OCI-LY7 (cell line): ENCODE measurements at regions not wholly inside any gene's neighbourhood (a gene's known extent, or its start where the extent isn't known, plus 50 kb on each side); places are given as distances from the start of the nearest gene placed in this dataset.

ENCODE experiments used
- BruUV-seq: library from RNA; stranded (reverse); fragments of 400-500 nt; replicated peaks from 2 replicates; lab custom pipeline; 2021; lab: Mats Ljungman, UMichigan
- CTCF ChIA-PET: fragments of 300-600 bp; sonication (Branson Sonifier 250); formaldehyde crosslinking; loops from one replicate; lab custom pipeline; 2022; ENCODE audit warnings: antibody characterized with exemption; ENCODE audit not compliant: unreplicated experiment; lab: Charles Lee
- POLR2A ChIA-PET: fragments of 300-600 bp; sonication (Branson Sonifier 250); formaldehyde crosslinking; loops from one replicate; lab custom pipeline; 2022; ENCODE audit warnings: antibody characterized with exemption; lab: Charles Lee
- DNase-seq: peaks from one replicate; pipeline ENCODE4 v3.0.0-alpha.2; 2015; ENCODE audit warnings: low spot score
- H2AFZ ChIP-seq: fragments of 200-600 bp; sonication (generic), shearing (Covaris generic); 2 replicates; pipeline ENCODE4 v1.6.1; 2014; ENCODE audit warnings: mild to moderate bottlenecking, antibody characterized with exemption, low read length, moderate library complexity
- H3K27ac ChIP-seq: fragments of 200-600 bp; sonication (generic); 2 replicates; pipeline ENCODE4 v1.5.1; 2014; ENCODE audit warnings: mixed run types, low read depth, mild to moderate bottlenecking, moderate library complexity, low read length, inconsistent platforms; ENCODE audit not compliant: poor library complexity, severe bottlenecking
- H3K36me3 ChIP-seq: fragments of 200-600 bp; sonication (generic); 2 replicates; pipeline ENCODE4 v1.6.1; 2014; ENCODE audit warnings: mild to moderate bottlenecking, antibody characterized with exemption, low read length, moderate library complexity, mixed read lengths; ENCODE audit not compliant: insufficient read depth
- H3K4me1 ChIP-seq: fragments of 200-600 bp; sonication (generic); 2 replicates; pipeline ENCODE4 v1.5.1; 2014; ENCODE audit warnings: mild to moderate bottlenecking, low read length; ENCODE audit not compliant: insufficient read depth, poor library complexity, severe bottlenecking
- H3K4me2 ChIP-seq: fragments of 200-600 bp; sonication (generic); 2 replicates; pipeline ENCODE4 v1.6.1; 2014; ENCODE audit warnings: mild to moderate bottlenecking, low read length
- H3K4me3 ChIP-seq: fragments of 200-600 bp; sonication (generic); 2 replicates; pipeline ENCODE4 v1.5.1; 2014; ENCODE audit warnings: mild to moderate bottlenecking, low read depth, low read length; ENCODE audit not compliant: poor library complexity, severe bottlenecking
- H3K79me2 ChIP-seq: fragments of 200-600 bp; sonication (generic); 2 replicates; pipeline ENCODE4 v1.6.1; 2016; ENCODE audit warnings: low read depth, mild to moderate bottlenecking, low read length, moderate library complexity, mixed read lengths; ENCODE audit not compliant: insufficient read depth
- H3K9me2 ChIP-seq: fragments of 200-600 bp; sonication (generic); 2 replicates; pipeline ENCODE4 v1.6.1; 2016; ENCODE audit warnings: mild to moderate bottlenecking, low read length, mixed read lengths; ENCODE audit not compliant: insufficient read depth
- H3K9me3 ChIP-seq: fragments of 200-600 bp; sonication (generic); 2 replicates; pipeline ENCODE4 v1.6.1; 2014; ENCODE audit warnings: mild to moderate bottlenecking, mixed run types, low read length, mixed read lengths
- H4K20me1 ChIP-seq: fragments of 200-600 bp; sonication (generic); 2 replicates; pipeline ENCODE4 v1.6.1; 2014; ENCODE audit warnings: mild to moderate bottlenecking, antibody characterized with exemption, low read length, moderate library complexity, mixed read lengths; ENCODE audit not compliant: insufficient read depth
- EZH2phosphoT487 ChIP-seq: fragments of 200-600 bp; sonication (generic); IDR thresholded peaks from 2 replicates; pipeline ENCODE4 v1.6.1; 2018; ENCODE audit warnings: low read depth, borderline replicate concordance, mild to moderate bottlenecking, mixed run types, antibody characterized with exemption, low read length, moderate library complexity, mixed read lengths
- intact Hi-C: fragments of 100-400 bp; cut with micrococcal nuclease; formaldehyde crosslinking; loops from one replicate; pipeline ENCODE4 v1.10.0; 2022; ENCODE audit not compliant: unreplicated experiment
- TF ChIP-seq, protein P1 (sequence below): fragments of 200-600 bp; sonication (generic); conservative IDR thresholded peaks from 2 replicates; pipeline ENCODE4 v1.5.1; 2014; ENCODE audit warnings: mild to moderate bottlenecking, antibody characterized with exemption, low read length, moderate library complexity, mixed read lengths

DNA sequence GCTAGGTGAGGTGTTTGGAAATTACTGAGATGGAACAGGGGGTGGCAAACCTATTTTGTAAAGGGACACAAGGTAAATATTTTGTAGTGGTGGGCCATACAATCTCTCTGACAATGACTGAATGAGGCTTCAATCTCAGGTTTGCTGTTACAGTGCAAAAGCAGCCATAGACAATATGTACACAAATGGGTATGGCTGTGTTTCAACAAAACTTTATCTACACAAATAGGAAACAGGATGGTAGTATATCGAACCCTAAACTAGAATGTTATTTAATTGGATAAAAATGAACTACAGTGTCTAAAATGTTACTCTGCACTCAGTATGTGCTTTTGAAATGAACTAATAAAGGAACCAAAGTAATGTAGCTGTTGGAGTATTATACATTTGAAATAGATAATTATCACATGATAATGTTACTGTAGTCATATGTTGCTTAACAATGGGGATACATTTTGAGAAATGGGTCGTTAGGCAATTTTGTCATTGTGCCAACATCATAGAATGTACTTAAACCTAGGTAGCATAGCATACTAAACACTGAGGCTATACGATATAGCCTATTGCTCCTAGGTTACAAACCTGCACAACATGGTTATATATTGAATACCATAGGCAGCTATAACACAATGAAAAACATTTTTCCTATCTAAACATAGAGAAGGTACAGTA is 495.2 kb upstream of the TBL1XR1 start:
- H3K4me3 ChIP-seq, result no peak overlapping the region
- CTCF ChIA-PET, result no interaction called here
- H3K9me2 ChIP-seq, result no peaks in the 10 kb centered on the region
- H2AFZ ChIP-seq, result no peak overlapping the region
- no TSS peak for BruUV-seq
- POLR2A ChIA-PET, result interaction anchor here (0.5 kb wide), 1 partner anchor 926 kb away, joined by 3 read pairs; no protein-coding TSS in a partner anchor
- H3K36me3 ChIP-seq, result no peaks in the 10 kb centered on the region
- DNase-seq, result no peak
- no peaks in the 10 kb centered on the region for H4K20me1 ChIP-seq
- H3K79me2 ChIP-seq, result no peaks in the 10 kb centered on the region
- H3K27ac ChIP-seq, result no peak overlapping the region
- intact Hi-C loops, result no loop called here
- H3K4me2 ChIP-seq, result no peak overlapping the region
- TF ChIP-seq, protein P1, sequence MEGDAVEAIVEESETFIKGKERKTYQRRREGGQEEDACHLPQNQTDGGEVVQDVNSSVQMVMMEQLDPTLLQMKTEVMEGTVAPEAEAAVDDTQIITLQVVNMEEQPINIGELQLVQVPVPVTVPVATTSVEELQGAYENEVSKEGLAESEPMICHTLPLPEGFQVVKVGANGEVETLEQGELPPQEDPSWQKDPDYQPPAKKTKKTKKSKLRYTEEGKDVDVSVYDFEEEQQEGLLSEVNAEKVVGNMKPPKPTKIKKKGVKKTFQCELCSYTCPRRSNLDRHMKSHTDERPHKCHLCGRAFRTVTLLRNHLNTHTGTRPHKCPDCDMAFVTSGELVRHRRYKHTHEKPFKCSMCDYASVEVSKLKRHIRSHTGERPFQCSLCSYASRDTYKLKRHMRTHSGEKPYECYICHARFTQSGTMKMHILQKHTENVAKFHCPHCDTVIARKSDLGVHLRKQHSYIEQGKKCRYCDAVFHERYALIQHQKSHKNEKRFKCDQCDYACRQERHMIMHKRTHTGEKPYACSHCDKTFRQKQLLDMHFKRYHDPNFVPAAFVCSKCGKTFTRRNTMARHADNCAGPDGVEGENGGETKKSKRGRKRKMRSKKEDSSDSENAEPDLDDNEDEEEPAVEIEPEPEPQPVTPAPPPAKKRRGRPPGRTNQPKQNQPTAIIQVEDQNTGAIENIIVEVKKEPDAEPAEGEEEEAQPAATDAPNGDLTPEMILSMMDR, result no peak
- TF ChIP-seq EZH2phosphoT487, result no peak
- H3K9me3 ChIP-seq, result no peaks in the 10 kb centered on the region
- no peaks in the 10 kb centered on the region for H3K4me1 ChIP-seq

DNA sequence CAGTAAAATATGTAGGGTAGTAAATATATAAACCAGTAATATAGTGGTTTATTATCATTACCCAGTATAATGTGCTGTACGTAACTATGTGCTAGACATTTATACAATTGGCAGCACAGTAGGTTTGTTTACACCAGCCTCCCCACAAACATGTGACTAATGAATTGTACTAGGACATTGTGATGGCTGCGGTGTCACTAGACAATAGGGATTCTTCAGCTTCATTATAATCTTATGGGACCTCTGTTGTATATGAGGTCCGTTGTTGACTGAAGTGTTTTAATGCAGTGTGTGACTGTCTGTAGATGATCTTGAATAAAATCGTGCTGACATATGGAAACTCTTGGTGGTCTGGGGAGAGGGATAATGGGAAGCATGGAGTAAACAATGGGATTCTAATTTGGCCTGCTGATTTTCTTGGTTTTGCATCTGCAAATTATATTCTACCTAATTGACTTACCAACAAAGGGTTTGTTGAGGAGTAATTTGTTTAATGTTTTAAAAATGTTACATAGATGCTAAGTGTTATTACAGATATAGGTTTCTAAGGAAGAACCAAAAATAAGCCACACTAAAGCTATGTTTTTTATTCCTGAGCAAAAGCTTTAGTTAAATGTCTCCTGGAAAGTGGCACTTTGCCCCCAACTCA is 496.5 kb upstream of the TBL1XR1 start:
- H3K4me1 ChIP-seq, result no peaks in the 10 kb centered on the region
- no peaks in the 10 kb centered on the region for H3K9me2 ChIP-seq
- no peaks in the 10 kb centered on the region for H3K79me2 ChIP-seq
- no peak overlapping the region for H2AFZ ChIP-seq
- intact Hi-C loops, result no loop called here
- DNase-seq, result no peak
- no peak for TF ChIP-seq EZH2phosphoT487
- TF ChIP-seq, protein P1, result no peak
- ChIA-PET CTCF (no interaction called here), POLR2A (interaction anchor here (0.6 kb wide), 1 partner anchor 67 kb away, joined by 3 read pairs; no protein-coding TSS in a partner anchor)
- no peak overlapping the region for H3K4me3 ChIP-seq
- H4K20me1 ChIP-seq, result no peaks in the 10 kb centered on the region
- no peaks in the 10 kb centered on the region for H3K9me3 ChIP-seq
- no peaks in the 10 kb centered on the region for H3K36me3 ChIP-seq
- no peak overlapping the region for H3K4me2 ChIP-seq
- BruUV-seq, result no TSS peak
- no peak overlapping the region for H3K27ac ChIP-seq

DNA sequence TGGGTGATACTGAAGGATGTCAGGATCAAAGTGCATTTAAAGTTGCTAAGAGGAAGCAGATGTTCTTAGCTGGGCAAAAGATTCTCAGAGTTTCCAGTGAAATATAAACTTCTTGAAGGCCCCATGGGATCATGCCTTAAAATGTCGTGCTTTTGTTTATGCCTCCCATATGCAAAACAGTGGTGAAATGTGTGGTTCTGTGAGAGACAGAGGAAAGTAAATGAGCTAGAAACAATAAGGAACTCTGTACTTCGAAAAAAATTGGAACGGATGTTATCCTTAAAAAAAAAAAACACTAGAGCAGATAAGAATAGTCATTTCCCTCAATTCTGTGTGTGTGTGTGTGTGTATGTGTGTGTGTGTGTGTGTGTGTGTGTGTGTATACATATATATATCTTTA is 497.0 kb upstream of the TBL1XR1 start:
- no peak for DNase-seq
- Histone ChIP-seq H3K4me2 (no peak overlapping the region), H3K27ac (no peak overlapping the region), H2AFZ (no peak overlapping the region), H3K36me3 (no peaks in the 10 kb centered on the region), H3K4me3 (no peak overlapping the region), H3K79me2 (no peaks in the 10 kb centered on the region), H4K20me1 (no peaks in the 10 kb centered on the region), H3K9me3 (no peaks in the 10 kb centered on the region), H3K9me2 (no peaks in the 10 kb centered on the region), H3K4me1 (no peaks in the 10 kb centered on the region)
- POLR2A ChIA-PET, result interaction anchor here (0.6 to 0.7 kb wide), 2 partner anchors 23 to 67 kb away, joined by 3 read pairs; no protein-coding TSS in a partner anchor
- TF ChIP-seq, protein P1, result no peak
- intact Hi-C loops, result no loop called here
- no TSS peak for BruUV-seq
- CTCF ChIA-PET, result interaction anchor here (0.5 kb wide), 1 partner anchor 299 kb away, joined by 3 read pairs; no protein-coding TSS in a partner anchor
